ENCODE measurements at regions not wholly inside any gene's neighbourhood (a gene's known extent, or its start where the extent isn't known, plus 50 kb on each side); places are given as distances from the start of the nearest gene placed in this dataset.
A peak's percentile ranks its signal among the peaks of the same experiment; 100 is the strongest.

GRCh38 chr1:8137481-8138244, 111.6 kb upstream of the ERRFI1 start:
- H3K36me3 ChIP-seq (ENCODE audit: control insufficient read depth, insufficient read depth, low read length): no peaks in the 10 kb centered on the region
- intact Hi-C loops (cut with micrococcal nuclease; ENCODE audit: unreplicated experiment): loop anchor here (1.0 to 5.0 kb wide), 2 partner anchors 45 to 175 kb away; no protein-coding TSS in a partner anchor
- ChIA-PET CTCF (interaction anchor here (0.6 kb wide), 1 partner anchor 1497 kb away, joined by 4 read pairs; no protein-coding TSS in a partner anchor), POLR2A (interaction anchor here (0.6 to 0.8 kb wide), 3 partner anchors 60 to 103 kb away, joined by 3 to 4 read pairs (median 3); no protein-coding TSS in a partner anchor)
- H3K4me3 ChIP-seq (ENCODE audit: low read depth in 2 of 2, low read length in 2 of 2): peak overlapping the region; percentile 1 to 30; a peak in 3 of 4 replicates
- no peak for TF ChIP-seq TCF7L2 (IDR thresholded peaks at IDR 0.05; ENCODE audit: low read depth, low read length)
- TF ChIP-seq POLR2AphosphoS5 (IDR thresholded peaks at IDR 0.05; ENCODE audit: low read depth, low read length): no peak
- no peak for TF ChIP-seq REST (IDR thresholded peaks at IDR 0.05; ENCODE audit: insufficient read depth in 1 of 2, low read depth in 2 of 2, low read length in 1 of 2)
- TF ChIP-seq SIN3A (IDR thresholded peaks at IDR 0.05; ENCODE audit: borderline replicate concordance, insufficient read depth, low read depth, low read length): no peak
- no peak for TF ChIP-seq CTCF (IDR thresholded peaks at IDR 0.05)
- peak overlapping the region; percentile 98 for H3K27ac ChIP-seq (ENCODE audit: low read length)
- DNase-seq (ENCODE audit: low read depth, low spot score) (peak; percentile 85), ATAC-seq (peak; percentile 69)
- in situ Hi-C loops (cut with HindIII; ENCODE audit: low pct_unique_long_range_greater_than_20kb, low sequenced_read_pairs): no loop called here
- TSS peak; percentile 94 for BruUV-seq (replicated peaks)
- H3K27me3 ChIP-seq (ENCODE audit: control insufficient read depth, insufficient read depth, low read length): no peaks in the 10 kb centered on the region
- no peaks in the 10 kb centered on the region for H3K9me3 ChIP-seq (ENCODE audit: control insufficient read depth, insufficient read depth, low read depth, low read length)
- peaks cover 55% of the 10 kb centered on the region for H3K4me1 ChIP-seq (ENCODE audit: control insufficient read depth, insufficient read depth, low read length)

GRCh38 chr1:8136766-8137165, 110.7 kb upstream of the ERRFI1 start:
- intact Hi-C loops (cut with micrococcal nuclease; ENCODE audit: unreplicated experiment) (loop anchor here (1.0 to 5.0 kb wide), 2 partner anchors 46 to 176 kb away; no protein-coding TSS in a partner anchor), in situ Hi-C loops (cut with HindIII; ENCODE audit: low pct_unique_long_range_greater_than_20kb, low sequenced_read_pairs) (no loop called here)
- no peak for ATAC-seq
- TF ChIP-seq TCF7L2 (IDR thresholded peaks at IDR 0.05; ENCODE audit: low read depth, low read length): no peak
- no TSS peak for BruUV-seq (replicated peaks)
- no peaks in the 10 kb centered on the region for H3K9me3 ChIP-seq (ENCODE audit: control insufficient read depth, insufficient read depth, low read depth, low read length)
- no peaks in the 10 kb centered on the region for H3K27me3 ChIP-seq (ENCODE audit: control insufficient read depth, insufficient read depth, low read length)
- peaks cover 62% of the 10 kb centered on the region for H3K4me1 ChIP-seq (ENCODE audit: control insufficient read depth, insufficient read depth, low read length)
- H3K36me3 ChIP-seq (ENCODE audit: control insufficient read depth, insufficient read depth, low read length): no peaks in the 10 kb centered on the region
- peak overlapping the region; percentile 98 for H3K27ac ChIP-seq (ENCODE audit: low read length)
- POLR2A ChIA-PET: interaction anchor here (0.6 kb wide), 2 partner anchors 104 to 117 kb away, joined by 3 to 4 read pairs; no protein-coding TSS in a partner anchor
- H3K4me3 ChIP-seq (ENCODE audit: low read depth in 2 of 2, low read length in 2 of 2): no peak overlapping the region
- CTCF ChIA-PET: no interaction called here
- DNase-seq (ENCODE audit: low read depth, low spot score): no peak
